IMR-90 (cell line): ENCODE measurements at regions not wholly inside any gene's neighbourhood (a gene's known extent, or its start where the extent isn't known, plus 50 kb on each side); places are given as distances from the start of the nearest gene placed in this dataset.
A peak's percentile ranks its signal among the peaks of the same experiment; 100 is the strongest.

ENCODE experiments used
- ATAC-seq: fragments of 200-7000 bp; cut with Tn5 transposase; 2 replicates; pipeline ENCODE4 v1.9.1; 2020; ENCODE audit warnings: low read depth, mild to moderate bottlenecking, moderate library complexity
- BruUV-seq: library from RNA; stranded (reverse); fragments of 400-500 nt; replicated peaks from 2 replicates; lab custom pipeline; 2021; lab: Mats Ljungman, UMichigan
- CTCF ChIA-PET: fragments of 300-600 bp; formaldehyde crosslinking; extraction: SDS; loops from one replicate; lab custom pipeline; 2021; ENCODE audit warnings: antibody characterized with exemption; lab: Yijun Ruan, JAX
- POLR2A ChIA-PET: fragments of 300-600 bp; sonication (Branson Sonifier 250); formaldehyde crosslinking; loops from one replicate; lab custom pipeline; 2022; ENCODE audit warnings: antibody characterized with exemption; ENCODE audit not compliant: unreplicated experiment; lab: Charles Lee
- DNase-seq: peaks from one replicate; pipeline ENCODE4 v3.0.0; 2013
- H2AFZ ChIP-seq: replicated peaks from 2 replicates; pipeline ENCODE3; 2013; ENCODE audit warnings: low read length, mild to moderate bottlenecking; ENCODE audit not compliant: poor library complexity
- H2AK5ac ChIP-seq: 2 replicates; pipeline ENCODE4 v1.6.1; 2013; ENCODE audit warnings: low read depth, low read length, inconsistent platforms
- H2AK9ac ChIP-seq: replicated peaks from 2 replicates; pipeline ENCODE3; 2013; ENCODE audit warnings: mild to moderate bottlenecking, low read depth, low read length, moderate library complexity; ENCODE audit not compliant: poor library complexity
- H2BK120ac ChIP-seq: 2 replicates; pipeline ENCODE4 v1.6.1; 2013; ENCODE audit warnings: low read depth, low read length, inconsistent platforms
- H2BK15ac ChIP-seq: 3 replicates; pipeline ENCODE4 v1.6.1; 2013; ENCODE audit warnings: low read depth, low read length, inconsistent platforms
- H2BK20ac ChIP-seq: 2 replicates; pipeline ENCODE4 v1.6.1; 2013; ENCODE audit warnings: low read depth, mild to moderate bottlenecking, inconsistent platforms, low read length, moderate library complexity
- H2BK5ac ChIP-seq: 2 replicates; pipeline ENCODE4 v1.6.1; 2013; ENCODE audit warnings: mild to moderate bottlenecking, low read depth, low read length, inconsistent platforms; ENCODE audit not compliant: poor library complexity, severe bottlenecking
- H3K14ac ChIP-seq: replicated peaks from 2 replicates; pipeline ENCODE4 v1.6.1; 2013; ENCODE audit warnings: low read depth, low read length, inconsistent platforms
- H3K18ac ChIP-seq: 2 replicates; pipeline ENCODE4 v1.6.1; 2013; ENCODE audit warnings: low read depth, low read length, control low read depth
- H3K23ac ChIP-seq: 2 replicates; pipeline ENCODE4 v1.6.1; 2013; ENCODE audit warnings: low read depth, low read length, inconsistent platforms
- H3K27ac ChIP-seq: 2 replicates; pipeline ENCODE4 v1.5.1; 2013; ENCODE audit warnings: mild to moderate bottlenecking, control low read depth, low read length; ENCODE audit not compliant: insufficient read depth
- H3K27me3 ChIP-seq: 2 replicates; pipeline ENCODE4 v1.6.1; 2013; ENCODE audit warnings: low read length; ENCODE audit not compliant: control insufficient read depth, insufficient read depth
- H3K36me3 ChIP-seq: 2 replicates; pipeline ENCODE4 v1.6.1; 2013; ENCODE audit warnings: low read length, mixed read lengths; ENCODE audit not compliant: control insufficient read depth, insufficient read depth
- H3K4ac ChIP-seq: 2 replicates; pipeline ENCODE4 v1.6.1; 2013; ENCODE audit warnings: low read depth, low read length, inconsistent platforms
- H3K4me1 ChIP-seq: 2 replicates; pipeline ENCODE4 v1.6.1; 2013; ENCODE audit warnings: low read length, mixed read lengths; ENCODE audit not compliant: control insufficient read depth, insufficient read depth
- H3K4me2 ChIP-seq: 2 replicates; pipeline ENCODE4 v1.6.1; 2013; ENCODE audit warnings: low read depth, mild to moderate bottlenecking, control low read depth, low read length, moderate library complexity
- H3K4me3 ChIP-seq: 2 replicates; pipeline ENCODE4 v1.5.1; 2013; ENCODE audit warnings: low read depth, mild to moderate bottlenecking, control low read depth, low read length, moderate library complexity; ENCODE audit not compliant: insufficient read depth
- H3K56ac ChIP-seq: 2 replicates; pipeline ENCODE4 v1.6.1; 2013; ENCODE audit warnings: low read length, inconsistent platforms; ENCODE audit not compliant: insufficient read depth; ENCODE audit errors: extremely low read depth
- H3K79me1 ChIP-seq, 2 experiments: 2 replicates each; pipeline ENCODE4 v1.6.1; 2013; ENCODE audit warnings: low read length in 2 of 2, inconsistent platforms in 1 of 2, low read depth in 1 of 2
- H3K9ac ChIP-seq: 2 replicates; pipeline ENCODE4 v1.6.1; 2013; ENCODE audit warnings: low read depth, low read length, control low read depth
- H3K9me1 ChIP-seq: 2 replicates; pipeline ENCODE4 v1.6.1; 2013; ENCODE audit warnings: low read length, inconsistent platforms; ENCODE audit not compliant: insufficient read depth
- H3K9me3 ChIP-seq: 2 replicates; pipeline ENCODE4 v1.6.1; 2013; ENCODE audit warnings: low read length; ENCODE audit not compliant: control insufficient read depth, insufficient read depth
- H4K20me1 ChIP-seq: 2 replicates; pipeline ENCODE4 v1.6.1; 2013; ENCODE audit warnings: low read length, inconsistent platforms; ENCODE audit not compliant: insufficient read depth
- H4K5ac ChIP-seq: 2 replicates; pipeline ENCODE4 v1.6.1; 2013; ENCODE audit warnings: mild to moderate bottlenecking, low read depth, low read length, control low read depth
- H4K8ac ChIP-seq, 2 experiments: 2 replicates each; pipeline ENCODE4 v1.6.1; 2013; ENCODE audit warnings: low read depth in 2 of 2, low read length in 2 of 2, control low read depth in 1 of 2, inconsistent platforms in 1 of 2
- H4K91ac ChIP-seq: 2 replicates; pipeline ENCODE4 v1.6.1; 2013; ENCODE audit warnings: low read depth, low read length, inconsistent platforms; ENCODE audit not compliant: insufficient read depth
- BHLHE40 ChIP-seq: fragments of 150-350 bp; IDR thresholded peaks from 2 replicates; pipeline ENCODE4 v1.6.1; 2016; ENCODE audit warnings: mild to moderate bottlenecking, low read depth, low read length
- CHD1 ChIP-seq: IDR thresholded peaks from 2 replicates; pipeline ENCODE4 v1.6.1; 2012; ENCODE audit warnings: low read depth, low read length, improper control_type of control experiment
- FOS ChIP-seq: fragments of 150-350 bp; IDR thresholded peaks from 2 replicates; pipeline ENCODE4 v1.6.1; 2016; ENCODE audit warnings: low read depth, low read length
- MAFK ChIP-seq: IDR thresholded peaks from 2 replicates; pipeline ENCODE4 v1.6.1; 2012; ENCODE audit warnings: low read depth, low read length, improper control_type of control experiment
- MXI1 ChIP-seq: IDR thresholded peaks from 2 replicates; pipeline ENCODE4 v1.6.1; 2012; ENCODE audit warnings: low read depth, mild to moderate bottlenecking, low read length, moderate library complexity, borderline replicate concordance
- NFE2L2 ChIP-seq: fragments of 150-350 bp; IDR thresholded peaks from 2 replicates; pipeline ENCODE4 v1.6.1; 2016; ENCODE audit warnings: low read depth, mild to moderate bottlenecking, low read length
- POLR2A ChIP-seq: IDR thresholded peaks from 2 replicates; pipeline ENCODE4 v1.6.1; 2012; ENCODE audit warnings: mild to moderate bottlenecking, low read depth, low read length
- RAD21 ChIP-seq: IDR thresholded peaks from 2 replicates; pipeline ENCODE4 v1.6.1; 2012; ENCODE audit warnings: low read length, improper control_type of control experiment
- RCOR1 ChIP-seq: IDR thresholded peaks from 2 replicates; pipeline ENCODE4 v1.6.1; 2012; ENCODE audit warnings: mild to moderate bottlenecking, low read length, improper control_type of control experiment; ENCODE audit not compliant: insufficient replicate concordance
- RFX5 ChIP-seq: IDR thresholded peaks from 2 replicates; pipeline ENCODE4 v1.8.0; 2012; ENCODE audit warnings: low read depth, mild to moderate bottlenecking, low read length, moderate library complexity
- WGBS, 2 experiments: methylation state at CpG; one replicate each; pipeline versions ENCODE4 v1.1.5 to v1.1.7; 2013; ENCODE audit warnings: missing lambda C conversion rate in 2 of 2; ENCODE audit not compliant: insufficient read length in 1 of 2; ENCODE audit errors: extremely low coverage in 2 of 2; 5-methylcytosine and 5-hydroxymethylcytosine counted together
- dilution Hi-C: fragments of 300-500 bp; cut with HindIII; formaldehyde crosslinking; loops from one replicate; pipeline ENCODE4 v1.14.3; 2018; ENCODE audit warnings: low sequenced_read_pairs; ENCODE audit not compliant: unreplicated experiment
- in situ Hi-C: fragments of 300-500 bp; cut with MboI; formaldehyde crosslinking; loops from 3 replicates; pipeline ENCODE4 v1.14.3; 2019; ENCODE audit warnings: low sequenced_read_pairs, inconsistent platforms, mixed read lengths
- intact Hi-C: fragments of 100-400 bp; cut with micrococcal nuclease; formaldehyde crosslinking; loops from 2 replicates; pipeline ENCODE4 v1.10.0; 2022
- TF ChIP-seq, protein P1 (sequence below): conservative IDR thresholded peaks from 2 replicates; pipeline ENCODE4 v1.5.1; 2012; ENCODE audit warnings: mild to moderate bottlenecking, low read depth, low read length, improper control_type of control experiment
- TF ChIP-seq, protein P2 (sequence below): fragments of 150-350 bp; IDR thresholded peaks from 2 replicates; pipeline ENCODE4 v1.6.1; 2017; ENCODE audit warnings: mild to moderate bottlenecking, antibody characterized with exemption, low read length, low read depth
- TF ChIP-seq, protein P3 (sequence below): fragments of 150-350 bp; IDR thresholded peaks from 2 replicates; pipeline ENCODE4 v1.6.1; 2016; ENCODE audit warnings: low read depth, mild to moderate bottlenecking, low read length, moderate library complexity, borderline replicate concordance

DNA sequence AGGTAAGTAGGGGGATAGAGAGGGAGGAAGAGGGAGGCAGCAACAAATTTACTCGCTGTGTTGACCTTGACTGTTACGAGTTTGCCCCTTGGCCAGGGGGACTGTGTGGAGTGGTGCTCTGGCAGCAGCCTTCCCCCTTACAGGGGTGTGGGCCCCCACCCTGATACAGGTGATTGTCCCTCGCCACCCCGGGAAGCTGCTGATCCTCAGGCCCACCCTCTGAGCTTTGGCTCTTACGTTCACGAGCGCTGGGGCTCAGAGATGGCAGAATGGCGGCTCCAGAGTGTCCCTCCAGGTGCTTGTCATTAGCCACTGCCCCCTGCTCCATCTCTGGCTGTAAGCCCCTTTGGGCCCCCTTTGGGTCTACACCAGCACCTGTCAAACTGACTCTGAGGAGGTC lies 88.6 kb downstream of the GLI2 start:
- Histone ChIP-seq H2AFZ (no peak overlapping the region), H2AK5ac (peak overlapping the region; percentile 65; the same call in 1 of the 2 replicates), H2AK9ac (no peak overlapping the region), H2BK15ac (no peak overlapping the region), H3K14ac (no peak overlapping the region), H2BK20ac (no peak overlapping the region), H3K23ac (no peak overlapping the region), H4K8ac (no peak overlapping the region), H4K91ac (no peak overlapping the region), H3K4me2 (no peak overlapping the region), H3K9ac (no peak overlapping the region), H4K5ac (no peak overlapping the region), H3K18ac (no peak overlapping the region), H3K9me1 (peaks cover 48% of the 10 kb centered on the region), H2BK120ac (no peak overlapping the region), H3K9me3 (no peaks in the 10 kb centered on the region), H3K79me1 (peaks cover 53 to 98% of the 10 kb centered on the region in 2 experiments), H3K56ac (no peak overlapping the region), H3K27me3 (no peaks in the 10 kb centered on the region), H3K27ac (no peak overlapping the region), H4K20me1 (peaks cover 62% of the 10 kb centered on the region), H3K4me1 (peaks cover 39% of the 10 kb centered on the region), H2BK5ac (no peak overlapping the region), H3K4me3 (no peak overlapping the region), H3K4ac (peak overlapping the region; percentile 27; the same call in 1 of the 2 replicates), H3K36me3 (peaks cover 6% of the 10 kb centered on the region)
- dilution Hi-C loops (no loop called here), intact Hi-C loops (loop anchor here (2.0 to 10.0 kb wide), 2 partner anchors 129 to 245 kb away; no protein-coding TSS in a partner anchor), in situ Hi-C loops (loop anchor here (25.0 kb wide), 1 partner anchor 487 kb away; the partner anchor contains the start of gene INHBB)
- no peak for ATAC-seq
- 100% methylated on average over 4 of the region's 8 CpGs; no CpG with 5 or more reads in 1 of the 2 experiments for WGBS, 2 experiments
- ChIA-PET POLR2A (no interaction called here), CTCF (no interaction called here)
- no peak for DNase-seq
- TF ChIP-seq MAFK: no peak
- TF ChIP-seq, protein P1, sequence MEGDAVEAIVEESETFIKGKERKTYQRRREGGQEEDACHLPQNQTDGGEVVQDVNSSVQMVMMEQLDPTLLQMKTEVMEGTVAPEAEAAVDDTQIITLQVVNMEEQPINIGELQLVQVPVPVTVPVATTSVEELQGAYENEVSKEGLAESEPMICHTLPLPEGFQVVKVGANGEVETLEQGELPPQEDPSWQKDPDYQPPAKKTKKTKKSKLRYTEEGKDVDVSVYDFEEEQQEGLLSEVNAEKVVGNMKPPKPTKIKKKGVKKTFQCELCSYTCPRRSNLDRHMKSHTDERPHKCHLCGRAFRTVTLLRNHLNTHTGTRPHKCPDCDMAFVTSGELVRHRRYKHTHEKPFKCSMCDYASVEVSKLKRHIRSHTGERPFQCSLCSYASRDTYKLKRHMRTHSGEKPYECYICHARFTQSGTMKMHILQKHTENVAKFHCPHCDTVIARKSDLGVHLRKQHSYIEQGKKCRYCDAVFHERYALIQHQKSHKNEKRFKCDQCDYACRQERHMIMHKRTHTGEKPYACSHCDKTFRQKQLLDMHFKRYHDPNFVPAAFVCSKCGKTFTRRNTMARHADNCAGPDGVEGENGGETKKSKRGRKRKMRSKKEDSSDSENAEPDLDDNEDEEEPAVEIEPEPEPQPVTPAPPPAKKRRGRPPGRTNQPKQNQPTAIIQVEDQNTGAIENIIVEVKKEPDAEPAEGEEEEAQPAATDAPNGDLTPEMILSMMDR: no peak
- TF ChIP-seq, protein P2, sequence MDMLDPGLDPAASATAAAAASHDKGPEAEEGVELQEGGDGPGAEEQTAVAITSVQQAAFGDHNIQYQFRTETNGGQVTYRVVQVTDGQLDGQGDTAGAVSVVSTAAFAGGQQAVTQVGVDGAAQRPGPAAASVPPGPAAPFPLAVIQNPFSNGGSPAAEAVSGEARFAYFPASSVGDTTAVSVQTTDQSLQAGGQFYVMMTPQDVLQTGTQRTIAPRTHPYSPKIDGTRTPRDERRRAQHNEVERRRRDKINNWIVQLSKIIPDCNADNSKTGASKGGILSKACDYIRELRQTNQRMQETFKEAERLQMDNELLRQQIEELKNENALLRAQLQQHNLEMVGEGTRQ: no peak
- TF ChIP-seq NFE2L2: no peak
- TF ChIP-seq, protein P3, sequence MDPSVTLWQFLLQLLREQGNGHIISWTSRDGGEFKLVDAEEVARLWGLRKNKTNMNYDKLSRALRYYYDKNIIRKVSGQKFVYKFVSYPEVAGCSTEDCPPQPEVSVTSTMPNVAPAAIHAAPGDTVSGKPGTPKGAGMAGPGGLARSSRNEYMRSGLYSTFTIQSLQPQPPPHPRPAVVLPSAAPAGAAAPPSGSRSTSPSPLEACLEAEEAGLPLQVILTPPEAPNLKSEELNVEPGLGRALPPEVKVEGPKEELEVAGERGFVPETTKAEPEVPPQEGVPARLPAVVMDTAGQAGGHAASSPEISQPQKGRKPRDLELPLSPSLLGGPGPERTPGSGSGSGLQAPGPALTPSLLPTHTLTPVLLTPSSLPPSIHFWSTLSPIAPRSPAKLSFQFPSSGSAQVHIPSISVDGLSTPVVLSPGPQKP: no peak
- TF ChIP-seq RAD21: no peak
- TF ChIP-seq POLR2A: no peak
- TF ChIP-seq RFX5: no peak
- no peak for TF ChIP-seq RCOR1
- TF ChIP-seq FOS: no peak
- TF ChIP-seq MXI1: no peak
- TF ChIP-seq CHD1: no peak
- TF ChIP-seq BHLHE40: no peak
- BruUV-seq: no TSS peak
